K562 (cell line): ENCODE measurements at regions not wholly inside any gene's neighbourhood (a gene's known extent, or its start where the extent isn't known, plus 50 kb on each side); places are given as distances from the start of the nearest gene placed in this dataset.

Source experiments
- ATF4 ChIP-seq: fragments of 450-650 bp; formaldehyde crosslinking; IDR thresholded peaks from 2 replicates; pipeline ENCODE4 v1.4.0; 2022; ENCODE audit warnings: mild to moderate bottlenecking, moderate library complexity
- NFIC ChIP-seq: fragments of 450-650 bp; IDR thresholded peaks from 2 replicates; pipeline ENCODE4 v1.6.1; 2017; ENCODE audit warnings: mild to moderate bottlenecking, inconsistent platforms
- PRDM10 ChIP-seq: fragments of 450-650 bp; IDR thresholded peaks from 2 replicates; pipeline ENCODE4 v1.6.1; 2018; ENCODE audit not compliant: partially characterized antibody
- RAD21 ChIP-seq, 2 experiments: fragments of 250-450 bp in 1 of 2; fragments of 450-650 bp in 1 of 2; sonication (Bioruptor Pico) in 1 of 2; formaldehyde crosslinking in 1 of 2; IDR thresholded peaks in 1 of 2; conservative IDR thresholded peaks in 1 of 2; 2 replicates each; pipeline versions ENCODE4 v1.4.0 to v1.8.0; 2020 to 2022; ENCODE audit warnings: mild to moderate bottlenecking in 2 of 2, moderate library complexity in 1 of 2
- RCOR1 ChIP-seq, 2 experiments: IDR thresholded peaks; 2 replicates each; pipeline ENCODE4 v1.6.1; 2012; ENCODE audit warnings: low read depth in 2 of 2, low read length in 2 of 2, borderline replicate concordance in 1 of 2, improper control_type of control experiment in 1 of 2
- ZBTB26 ChIP-seq: fragments of 450-650 bp; formaldehyde crosslinking; IDR thresholded peaks from 2 replicates; pipeline ENCODE4 v1.4.0; 2022; ENCODE audit warnings: missing genetic modification characterization

GRCh38 chr7:157475095-157475494 lies 138.3 kb downstream of the DNAJB6 start:
- no peak for TF ChIP-seq ZBTB26
- TF ChIP-seq RCOR1 (IDR thresholded peaks at IDR 0.05; ENCODE audit: borderline replicate concordance in 1 of 2, low read depth in 2 of 2, low read length in 2 of 2), result no peak
- TF ChIP-seq PRDM10, result no peak
- TF ChIP-seq RAD21 (CRISPR knock-in tag; conservative IDR thresholded peaks at IDR 0.05 in 1 of 2, IDR thresholded peaks at IDR 0.05 in 1 of 2), result no peak
- TF ChIP-seq ATF4 (CRISPR knock-in tag), result no peak
- no peak for TF ChIP-seq NFIC
